ENCODE measurements at regions not wholly inside any gene's neighbourhood (a gene's known extent, or its start where the extent isn't known, plus 50 kb on each side); places are given as distances from the start of the nearest gene placed in this dataset.

GRCh38 chr4:144384408-144384807, 243.9 kb upstream of the GYPA start:
- TF ChIP-seq BACH2 (CRISPR knock-in tag; IDR thresholded peaks at IDR 0.05; ENCODE audit: borderline replicate concordance) (no peak), GLIS3 (CRISPR knock-in tag; IDR thresholded peaks at IDR 0.05) (no peak), ARNTL (CRISPR knock-in tag; IDR thresholded peaks at IDR 0.05; ENCODE audit: borderline replicate concordance, low read depth) (no peak), ZNF8 (CRISPR knock-in tag; IDR thresholded peaks at IDR 0.05) (no peak), ZNF565 (CRISPR knock-in tag; conservative IDR thresholded peaks at IDR 0.05; ENCODE audit: low read depth) (no peak), CREB5 (CRISPR knock-in tag; IDR thresholded peaks at IDR 0.05; ENCODE audit: low read depth) (no peak), CSRNP3 (CRISPR knock-in tag; IDR thresholded peaks at IDR 0.05) (no peak), ZFP30 (CRISPR knock-in tag; IDR thresholded peaks at IDR 0.05) (no peak), POU6F1 (CRISPR knock-in tag; IDR thresholded peaks at IDR 0.05; ENCODE audit: borderline replicate concordance, low read depth) (no peak), TCF4 (CRISPR knock-in tag; IDR thresholded peaks at IDR 0.05; ENCODE audit: borderline replicate concordance) (no peak), ISL1 (CRISPR knock-in tag; IDR thresholded peaks at IDR 0.05) (no peak), PATZ1 (CRISPR knock-in tag; IDR thresholded peaks at IDR 0.05; ENCODE audit: borderline replicate concordance) (no peak), RARB (CRISPR knock-in tag; IDR thresholded peaks at IDR 0.05) (no peak), ZFP3 (CRISPR knock-in tag; IDR thresholded peaks at IDR 0.05) (no peak)
